NOMO-1 treated with dmso at 0.1 percent for 144 hours (cell line): ENCODE measurements at regions not wholly inside any gene's neighbourhood (a gene's known extent, or its start where the extent isn't known, plus 50 kb on each side); places are given as distances from the start of the nearest gene placed in this dataset.

Source experiments
- DNase-seq: peaks from one replicate; lab custom pipeline; 2025; ENCODE audit not compliant: unreplicated experiment; lab: John Stamatoyannopoulos, UW

DNA sequence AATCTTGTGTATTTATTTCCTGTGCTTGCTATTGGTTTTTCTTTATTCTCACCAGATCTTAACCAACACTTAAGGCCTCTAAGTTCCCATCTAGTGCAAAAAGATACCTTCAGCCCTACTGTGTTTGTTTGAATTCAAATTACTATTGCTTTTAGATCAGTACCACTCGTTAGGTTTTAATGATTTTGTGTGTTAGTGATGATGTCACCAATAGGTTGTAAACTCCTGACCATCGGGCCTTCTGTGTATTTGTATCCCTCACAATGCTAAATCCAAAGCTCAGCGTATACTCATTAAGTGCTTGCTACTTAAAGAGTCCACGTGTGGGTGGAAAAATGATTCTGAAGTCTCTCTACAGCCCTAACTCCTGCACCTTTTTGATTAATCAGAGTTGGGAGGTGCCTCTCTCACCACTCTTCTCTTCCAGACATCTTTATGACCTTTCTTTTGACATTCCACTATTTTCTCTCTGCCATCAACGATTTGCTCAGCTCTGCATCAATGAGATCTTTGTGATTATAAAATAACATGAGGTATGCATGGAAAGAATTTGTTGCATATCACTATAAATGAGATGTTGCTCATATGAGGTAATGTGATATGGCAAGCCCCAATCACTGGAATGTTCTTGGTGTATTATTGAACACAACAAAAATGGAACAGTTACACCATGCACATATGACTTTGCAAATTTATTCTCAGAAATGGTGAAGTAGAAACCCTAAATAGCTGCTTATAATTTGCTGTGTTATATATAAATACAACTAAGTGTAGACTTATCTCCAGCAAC lies 55.1 kb upstream of the LAMA2 start:
- DNase-seq = no peak

DNA sequence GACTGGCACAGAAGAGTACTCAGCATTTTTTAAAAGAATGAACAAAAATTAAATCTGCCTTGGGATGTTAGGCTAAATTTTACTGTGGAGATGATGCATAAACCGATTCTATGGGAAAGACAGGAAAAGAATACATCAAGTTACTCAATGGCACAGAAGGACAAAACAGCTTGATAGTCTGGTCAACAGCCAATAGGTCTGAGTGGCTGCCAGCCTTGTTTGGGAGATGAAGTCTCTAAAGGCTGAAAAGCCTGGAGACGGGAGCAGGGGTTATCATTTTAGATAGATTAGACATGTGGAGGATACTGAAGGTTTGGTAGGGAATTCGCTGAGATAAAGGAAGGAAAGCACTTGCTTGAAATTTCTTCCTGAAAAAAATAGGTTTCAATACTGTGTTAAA lies 56.3 kb upstream of the LAMA2 start:
- DNase-seq = no peak

DNA sequence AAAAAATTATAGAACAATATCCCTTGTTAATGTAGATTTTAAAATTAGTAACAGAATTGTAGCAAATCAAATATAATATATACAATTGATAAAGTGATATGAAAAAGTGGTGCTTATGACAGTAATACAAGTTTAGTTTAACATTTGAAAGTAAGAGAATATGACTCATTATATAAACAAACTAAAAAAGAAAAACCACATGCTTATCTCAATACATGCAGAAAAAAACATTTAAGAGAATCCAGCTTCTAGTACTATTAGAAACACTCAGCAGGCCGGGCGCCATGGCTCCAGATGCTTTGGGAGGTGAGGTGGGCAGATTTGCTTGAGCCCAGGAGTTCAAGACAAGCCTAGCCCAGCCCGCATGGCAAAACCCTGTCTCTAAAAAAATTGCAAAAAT lies 60.7 kb upstream of the LAMA2 start:
- no peak for DNase-seq

DNA sequence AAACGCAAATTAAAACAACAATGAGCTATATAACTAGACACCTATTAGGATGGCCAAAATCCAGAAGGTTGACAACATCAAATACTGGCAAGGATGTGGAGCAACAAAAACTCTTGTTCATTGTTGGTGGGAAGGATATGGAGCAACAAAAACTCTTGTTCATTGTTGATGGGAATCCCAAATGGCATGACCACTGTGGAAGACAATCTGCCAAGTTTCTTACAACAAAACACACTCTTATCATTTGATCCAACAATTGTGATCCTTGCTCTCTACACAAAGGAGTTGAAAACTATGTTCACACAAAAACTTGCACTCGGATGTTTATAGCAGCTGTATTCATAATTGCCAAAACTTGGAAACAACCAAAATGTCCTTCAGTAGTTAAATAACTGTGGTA lies 61.8 kb upstream of the LAMA2 start:
- no peak for DNase-seq

DNA sequence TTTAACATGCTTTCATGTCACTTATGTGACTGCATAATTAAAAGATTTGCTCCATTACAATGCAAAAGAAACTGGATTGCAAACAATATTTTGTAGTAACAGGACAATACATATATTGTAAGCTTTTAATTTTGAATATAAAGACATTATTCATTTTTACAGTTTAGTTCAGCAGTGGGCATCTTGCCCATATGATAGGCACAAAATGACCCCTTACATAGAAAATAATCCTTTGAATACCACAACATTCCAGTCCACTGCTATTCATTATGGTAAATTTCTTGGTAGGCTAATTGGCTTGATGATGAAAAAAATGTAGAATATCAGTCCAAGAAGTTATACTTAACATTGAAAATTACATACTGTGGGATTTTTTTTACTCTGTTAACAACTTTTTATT lies 74.1 kb upstream of the LAMA2 start:
- DNase-seq = no peak

DNA sequence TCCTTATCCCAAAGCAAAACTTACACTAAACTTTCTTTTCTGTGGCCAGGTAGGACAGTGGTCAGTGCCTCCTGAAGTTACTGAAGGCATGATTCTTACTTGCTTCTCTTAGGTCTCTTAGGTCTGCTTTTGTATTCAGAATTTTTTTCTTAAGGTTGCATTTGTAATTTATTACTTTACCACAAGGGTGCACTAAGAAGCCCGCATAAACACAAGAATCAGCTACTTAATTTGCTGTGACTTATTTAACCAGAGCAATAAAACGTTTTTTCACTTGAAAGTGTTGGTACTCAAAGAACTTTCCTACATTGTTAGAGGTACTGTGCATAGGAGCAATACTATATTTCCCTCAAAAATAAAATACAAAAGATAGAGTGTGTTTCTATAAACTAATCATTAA lies 75.4 kb upstream of the LAMA2 start:
- DNase-seq = no peak

DNA sequence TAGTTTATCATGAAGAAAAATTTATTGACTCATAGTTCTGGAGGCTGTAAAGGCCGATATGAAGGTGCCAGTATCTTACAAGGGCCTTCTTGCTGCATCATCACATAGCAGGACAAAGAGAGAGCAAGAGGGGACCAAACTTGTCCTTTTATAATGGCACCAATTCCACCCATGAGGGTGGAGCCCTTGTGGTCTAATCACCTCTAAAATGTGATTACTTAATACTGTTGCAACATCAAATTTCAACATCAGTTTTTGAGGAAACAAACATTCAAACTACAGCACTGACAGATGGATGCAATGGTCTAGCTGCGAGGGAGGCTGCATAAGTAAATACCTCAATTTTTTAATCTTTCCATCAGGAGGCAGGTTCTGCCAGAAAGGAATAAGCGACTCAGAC lies 76.7 kb upstream of the LAMA2 start:
- no peak for DNase-seq

DNA sequence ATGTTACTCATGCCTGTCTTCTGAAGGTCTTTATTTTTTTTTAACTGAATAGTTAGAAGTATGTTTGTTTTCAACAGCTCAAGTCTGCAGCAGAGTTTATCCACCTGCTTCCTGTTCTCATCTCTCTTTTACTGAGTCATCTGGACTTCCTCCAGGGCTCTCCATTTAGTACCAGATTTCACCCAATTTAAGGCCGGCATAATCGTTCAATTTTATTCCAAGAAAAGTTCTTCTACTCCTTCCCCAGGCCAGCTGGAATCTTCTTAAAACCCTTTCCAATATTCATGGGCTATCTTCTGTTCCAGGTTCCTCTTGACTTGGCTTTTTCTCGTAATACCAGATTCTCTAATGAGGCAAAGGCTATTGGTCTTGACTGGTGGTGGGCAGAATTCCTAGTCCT lies 79.0 kb upstream of the LAMA2 start:
- no peak for DNase-seq

DNA sequence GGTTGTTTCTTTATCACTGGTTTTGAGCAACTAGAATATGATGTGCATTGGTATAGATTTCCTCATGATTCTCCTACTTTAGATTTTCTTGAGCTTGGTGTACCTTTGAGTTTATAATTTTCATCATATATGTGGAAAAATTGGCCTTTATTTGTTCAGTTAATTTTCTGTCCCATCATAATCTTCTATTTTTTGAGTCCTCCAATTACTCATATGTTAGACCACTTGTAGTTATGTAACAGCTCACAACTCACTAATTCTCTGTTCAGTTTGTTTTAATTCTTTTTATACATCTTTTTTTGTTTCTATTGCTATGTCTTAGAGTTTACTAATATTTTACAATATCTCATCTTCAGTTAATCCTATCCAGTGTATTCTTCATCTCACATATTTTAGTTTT lies 81.3 kb upstream of the LAMA2 start:
- DNase-seq = no peak

DNA sequence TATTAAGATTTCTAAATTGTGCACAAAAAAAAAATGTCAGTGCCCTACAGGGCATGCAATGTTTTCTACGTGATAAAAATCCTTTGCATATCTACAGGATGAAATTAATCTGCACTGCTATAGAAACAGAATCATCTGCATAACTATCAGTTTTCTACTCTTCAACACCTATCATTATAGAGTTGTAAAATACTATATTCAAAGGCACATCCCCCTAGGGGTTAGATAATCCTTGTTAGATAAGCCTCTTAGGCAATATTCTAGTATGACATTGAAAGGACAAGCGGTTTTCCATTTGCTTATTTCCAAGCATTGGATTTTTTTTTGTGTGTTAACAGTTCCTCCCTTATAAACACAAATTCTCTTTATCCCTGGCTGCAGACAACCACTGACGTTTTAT lies 98.7 kb upstream of the LAMA2 start:
- no peak for DNase-seq

DNA sequence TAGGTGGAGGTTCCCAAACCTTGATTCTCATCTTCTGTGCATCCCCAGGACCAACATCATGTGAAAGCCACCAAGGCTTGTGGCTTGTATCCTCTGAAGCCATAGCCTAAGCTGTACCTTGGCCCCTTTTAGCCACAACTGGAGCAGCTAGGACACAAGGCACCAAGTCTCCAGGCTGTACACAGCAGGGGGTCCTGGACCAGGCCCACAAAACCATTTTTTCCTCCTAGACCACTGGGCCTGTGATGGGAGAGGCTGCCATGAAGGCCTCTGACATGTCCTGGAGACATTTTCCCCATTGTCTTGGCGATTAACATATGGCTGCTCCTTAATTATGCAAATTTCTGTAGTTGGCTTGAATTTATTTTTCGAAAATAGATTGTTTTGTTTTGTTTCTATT lies 114.8 kb upstream of the LAMA2 start:
- DNase-seq = no peak

DNA sequence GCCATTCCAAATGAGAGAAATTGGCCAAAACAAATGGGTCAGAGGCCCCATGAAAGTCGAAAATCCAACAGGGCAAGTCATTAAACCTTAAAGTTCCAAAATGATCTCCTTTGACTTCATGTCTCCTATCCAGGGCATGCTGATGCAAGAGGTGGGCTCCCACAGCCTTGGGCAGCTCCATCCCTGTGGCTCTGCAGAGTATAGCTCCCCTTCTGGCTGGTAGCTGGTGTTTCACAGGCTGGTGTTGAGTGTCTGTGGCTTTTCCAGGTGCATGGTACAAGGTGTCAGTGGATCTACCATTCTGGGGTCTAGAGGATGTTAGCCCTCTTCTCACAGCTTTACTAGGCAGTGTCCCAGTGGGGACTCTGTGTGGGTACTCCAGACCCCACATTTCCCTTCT lies 115.2 kb upstream of the LAMA2 start:
- DNase-seq = no peak

DNA sequence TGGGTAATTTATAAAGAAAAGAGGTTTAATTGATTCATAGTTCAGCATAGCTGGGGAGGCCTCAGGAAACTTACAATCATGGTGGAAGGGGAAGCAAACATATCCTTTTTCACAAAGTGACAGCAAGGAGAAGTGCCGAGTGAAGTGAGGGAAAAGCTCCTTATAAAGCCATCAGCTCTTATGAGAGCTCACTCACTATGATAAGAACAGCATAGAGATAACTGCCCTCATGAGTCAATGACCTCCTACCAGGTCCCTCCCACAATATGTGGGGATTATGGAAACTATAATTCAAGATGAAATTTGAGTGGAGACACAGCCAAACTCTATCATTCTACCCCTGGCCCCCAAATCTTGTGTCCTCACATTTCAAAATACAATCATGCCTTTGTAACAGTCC lies 115.8 kb upstream of the LAMA2 start:
- no peak for DNase-seq

DNA sequence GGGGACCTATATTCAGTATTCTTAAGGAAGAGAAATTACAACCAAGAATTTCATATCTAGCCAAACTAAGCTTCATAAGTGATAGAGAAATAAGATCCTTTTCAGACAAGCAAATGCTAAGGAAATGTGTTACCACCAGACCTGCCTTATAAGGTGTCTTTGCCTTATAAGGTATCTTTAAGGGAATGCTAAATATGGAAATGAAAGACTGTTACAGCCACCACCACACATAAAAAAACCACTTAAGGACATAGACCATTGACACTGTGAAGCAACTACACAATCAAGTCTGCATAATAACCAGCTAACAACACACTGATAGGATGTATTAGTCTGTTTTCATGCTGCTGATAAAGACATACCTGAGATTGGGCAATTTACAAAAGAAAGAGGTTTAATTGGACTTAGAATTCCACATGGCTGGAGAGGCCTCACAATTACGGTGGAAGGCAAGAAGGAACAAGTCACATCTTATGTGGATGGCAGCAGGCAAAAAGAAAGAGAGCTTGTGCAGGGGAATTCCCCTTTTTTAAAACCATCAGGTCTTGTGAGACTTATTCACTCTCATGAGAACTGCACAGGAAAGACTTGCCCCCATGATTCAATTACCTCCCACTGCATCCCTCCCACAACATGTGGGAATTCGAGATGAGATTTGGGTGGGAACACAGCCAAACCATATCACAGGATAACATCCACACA lies 119.2 kb upstream of the LAMA2 start:
- DNase-seq = no peak

DNA sequence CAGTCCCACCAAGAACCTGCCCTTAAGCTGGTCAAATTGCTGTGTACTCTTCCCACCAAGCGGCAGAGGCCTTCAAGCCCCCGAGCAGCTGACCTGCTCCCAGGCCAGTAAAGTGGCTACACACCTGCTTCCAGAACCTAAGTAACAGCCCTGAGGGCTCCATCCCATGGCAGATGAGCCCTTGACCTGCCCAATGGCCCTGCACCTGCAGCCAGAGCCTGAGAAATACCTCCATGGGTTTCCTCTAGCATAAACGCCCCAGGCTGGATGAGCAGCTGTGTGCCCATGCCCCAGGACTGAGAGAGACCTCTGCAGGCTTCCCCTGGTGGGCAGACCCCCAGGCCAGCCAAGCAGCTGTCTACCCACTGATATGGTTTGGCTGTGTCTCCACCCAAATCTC lies 123.0 kb upstream of the LAMA2 start:
- no peak for DNase-seq

DNA sequence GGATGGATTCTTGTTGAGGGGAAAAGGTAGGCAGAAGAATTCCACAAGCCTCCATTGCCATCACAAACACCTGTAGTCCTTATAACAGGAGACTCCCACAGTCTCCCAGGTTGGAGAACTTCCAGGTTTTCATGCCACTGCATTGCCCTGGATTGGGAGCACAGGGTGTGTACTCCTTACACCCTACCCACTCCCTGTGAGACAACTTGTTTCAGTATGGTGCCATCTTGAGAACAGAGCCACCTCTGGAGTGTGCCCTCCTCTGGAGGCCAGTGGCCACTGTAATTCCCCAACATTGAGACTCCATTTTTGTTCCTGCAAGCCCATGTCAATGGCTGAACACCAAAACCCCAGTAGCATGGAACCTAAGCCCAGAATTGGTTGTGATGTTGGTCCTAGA lies 123.5 kb upstream of the LAMA2 start:
- no peak for DNase-seq

DNA sequence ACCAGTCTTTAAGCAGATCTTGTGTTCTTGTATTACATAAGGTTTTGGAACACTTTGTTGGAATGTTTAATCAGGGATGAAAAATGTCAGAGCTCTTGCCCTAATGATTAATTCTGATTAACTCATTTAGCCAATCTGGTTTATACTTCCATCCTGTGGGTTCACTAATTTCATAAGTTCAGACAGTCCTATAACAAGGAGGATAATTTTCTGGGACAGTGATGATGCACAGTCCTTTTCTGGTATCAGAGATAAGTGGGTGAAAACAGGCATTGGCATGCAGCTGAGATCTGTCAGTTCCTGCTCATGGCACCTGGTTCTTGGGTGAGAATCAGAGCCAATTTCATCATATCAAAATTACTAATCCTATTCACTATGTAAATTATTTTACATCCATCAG lies 125.0 kb upstream of the LAMA2 start:
- no peak for DNase-seq

DNA sequence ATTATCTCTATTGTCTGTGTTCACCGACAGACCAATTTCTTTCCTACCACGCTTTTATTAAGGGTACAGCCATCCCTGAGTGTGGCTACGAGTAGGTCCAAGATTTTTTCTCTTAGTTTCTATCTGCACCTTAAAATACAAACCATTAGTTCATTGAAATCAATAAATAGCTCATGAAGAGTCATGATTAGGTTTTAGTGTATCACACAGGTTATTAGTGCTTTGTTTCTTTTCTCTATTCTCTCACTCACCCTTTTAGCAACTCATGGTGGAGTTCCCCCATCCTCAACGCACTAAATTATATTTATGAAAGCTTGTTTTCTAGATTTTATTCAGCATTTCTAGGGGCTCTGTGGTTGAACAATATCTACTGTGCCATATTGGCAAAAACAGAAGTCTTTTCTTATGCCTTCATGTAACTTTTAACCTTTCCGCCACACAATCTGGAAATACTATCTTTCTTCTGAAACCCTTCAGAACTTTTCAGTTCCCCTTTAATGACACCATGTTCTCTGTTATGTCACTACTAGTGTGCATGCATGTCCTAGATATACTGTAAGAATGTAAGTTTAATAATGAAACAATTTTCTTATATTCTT lies 128.2 kb upstream of the LAMA2 start:
- DNase-seq = no peak

DNA sequence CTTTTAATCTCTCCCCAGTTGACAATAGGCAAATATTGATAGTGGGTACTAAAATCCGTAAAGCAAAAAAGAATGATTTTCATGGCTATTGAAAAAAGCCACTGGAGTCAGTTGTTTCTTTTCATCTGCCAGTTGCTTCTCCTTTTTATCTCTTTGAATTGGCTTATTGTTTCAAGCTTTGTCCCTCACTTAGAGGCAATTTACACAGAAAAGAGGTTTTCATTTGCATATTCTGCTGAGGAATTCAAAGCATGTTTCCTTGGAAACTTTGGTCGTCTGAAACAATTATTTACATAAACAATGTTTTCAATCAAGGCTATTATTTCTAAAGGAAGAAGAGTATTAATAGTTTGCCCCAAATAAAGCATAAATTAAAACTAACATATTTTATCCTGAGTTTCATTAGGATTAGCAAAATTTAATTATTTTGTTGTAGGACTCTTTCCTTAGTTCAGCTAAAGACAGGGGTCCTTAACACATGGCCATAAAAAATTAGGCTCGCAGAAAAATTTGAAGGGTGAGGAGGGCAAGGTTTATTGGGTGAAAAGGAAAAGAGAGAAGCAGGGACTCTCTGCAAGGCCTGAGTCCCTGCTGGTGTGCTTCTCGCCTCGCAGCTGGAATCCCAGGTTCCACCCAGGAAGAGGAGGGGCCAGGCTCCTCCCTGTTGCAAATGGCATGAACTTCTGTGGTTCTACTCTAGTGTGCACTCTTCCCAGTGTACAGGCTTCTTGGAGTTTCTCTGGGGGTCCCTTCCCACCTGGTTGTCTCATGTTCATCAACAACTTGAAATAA lies 138.8 kb upstream of the LAMA2 start:
- DNase-seq = no peak

DNA sequence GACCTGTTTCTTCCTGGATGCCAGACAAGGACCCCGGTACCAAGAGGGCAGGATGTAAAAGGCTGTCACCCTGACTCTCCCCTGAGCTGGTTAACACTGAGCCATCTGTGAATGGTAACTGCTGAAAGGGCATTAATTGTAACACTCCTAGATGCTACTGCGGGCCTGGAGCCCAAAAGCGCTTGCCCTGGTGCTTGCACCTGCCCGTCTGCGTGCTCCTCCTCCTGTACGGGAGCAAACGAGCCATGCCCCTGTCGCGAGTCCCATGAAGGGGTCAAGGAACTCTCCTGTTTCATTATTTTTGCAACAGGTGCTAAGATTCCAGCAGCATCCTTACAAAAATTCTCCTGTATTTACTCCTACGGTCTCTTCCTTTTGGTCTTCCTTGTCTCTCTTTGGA lies 140.0 kb upstream of the LAMA2 start:
- no peak for DNase-seq

DNA sequence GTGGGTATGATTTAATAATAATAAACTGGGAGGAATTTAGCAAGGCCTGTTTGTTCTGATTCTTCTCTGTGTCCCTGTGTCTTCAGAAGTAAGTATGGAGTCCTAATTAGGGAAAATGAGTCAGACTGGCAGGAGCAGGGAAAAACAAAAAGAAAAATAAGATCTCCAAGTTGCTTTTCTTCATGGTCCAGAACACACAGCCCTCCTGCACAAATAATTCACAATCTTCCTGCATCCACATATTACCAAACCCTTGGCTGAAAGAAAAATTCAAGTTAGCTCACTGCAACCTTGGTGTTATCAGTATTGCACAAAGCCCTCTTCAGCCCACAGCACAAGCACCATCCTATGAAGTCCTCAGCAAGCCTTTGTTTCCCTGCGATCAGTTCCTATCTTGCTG lies 142.0 kb upstream of the LAMA2 start:
- DNase-seq = no peak

DNA sequence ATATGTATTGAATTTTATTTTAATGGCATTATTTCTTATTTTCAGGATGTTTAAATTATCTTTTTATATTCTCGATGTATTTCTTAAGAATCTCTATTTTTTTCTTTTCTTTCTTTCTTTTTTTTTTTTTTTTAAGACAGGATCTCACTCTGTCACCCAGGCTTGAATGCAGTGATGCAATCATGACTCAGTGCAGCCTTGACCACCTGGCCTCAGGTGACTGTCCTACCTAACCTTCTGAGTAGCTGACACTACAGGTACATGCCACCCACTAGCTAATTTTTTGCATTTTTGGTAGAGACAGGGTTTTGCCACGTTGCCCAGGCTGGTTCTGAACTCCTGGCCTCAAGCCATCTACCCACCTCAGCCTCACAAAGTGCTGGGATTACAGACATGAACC lies 143.8 kb upstream of the LAMA2 start:
- DNase-seq = no peak
